OCI-LY7 (cell line): ENCODE measurements at regions not wholly inside any gene's neighbourhood (a gene's known extent, or its start where the extent isn't known, plus 50 kb on each side); places are given as distances from the start of the nearest gene placed in this dataset.

Source experiments
- EZH2phosphoT487 ChIP-seq: fragments of 200-600 bp; sonication (generic); IDR thresholded peaks from 2 replicates; pipeline ENCODE4 v1.6.1; 2018; ENCODE audit warnings: low read depth, borderline replicate concordance, mild to moderate bottlenecking, mixed run types, antibody characterized with exemption, low read length, moderate library complexity, mixed read lengths
- TF ChIP-seq, protein P1 (sequence below): fragments of 200-600 bp; sonication (generic); conservative IDR thresholded peaks from 2 replicates; pipeline ENCODE4 v1.5.1; 2014; ENCODE audit warnings: mild to moderate bottlenecking, antibody characterized with exemption, low read length, moderate library complexity, mixed read lengths

DNA sequence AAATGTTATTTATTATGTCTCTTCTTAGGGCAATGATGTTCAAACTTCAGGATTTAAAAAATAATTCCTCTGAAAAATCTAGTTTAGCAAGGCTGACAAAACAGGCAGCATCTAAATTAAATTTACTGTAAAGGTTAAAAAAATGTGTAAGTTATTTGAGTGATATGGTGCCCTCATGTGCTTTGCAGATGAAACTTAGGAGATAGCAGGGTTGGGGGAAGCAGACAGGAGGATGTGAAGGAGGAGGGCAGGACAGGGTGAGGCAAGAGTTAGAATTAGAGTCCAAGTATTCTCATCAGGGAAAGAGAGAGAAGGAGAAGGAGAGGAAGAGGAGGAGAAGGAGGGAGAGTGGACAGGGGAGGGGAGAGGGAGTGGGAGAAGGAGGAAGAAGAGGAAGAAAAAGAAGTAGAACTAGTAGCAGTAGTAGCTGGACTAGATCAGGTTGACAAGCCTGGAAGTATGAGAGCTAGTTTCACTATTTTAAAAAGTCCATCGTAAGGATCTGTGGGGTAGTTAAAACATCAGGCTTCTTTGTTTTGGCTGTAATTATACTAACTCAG is 141.2 kb upstream of the SESN3 start:
- TF ChIP-seq, protein P1, sequence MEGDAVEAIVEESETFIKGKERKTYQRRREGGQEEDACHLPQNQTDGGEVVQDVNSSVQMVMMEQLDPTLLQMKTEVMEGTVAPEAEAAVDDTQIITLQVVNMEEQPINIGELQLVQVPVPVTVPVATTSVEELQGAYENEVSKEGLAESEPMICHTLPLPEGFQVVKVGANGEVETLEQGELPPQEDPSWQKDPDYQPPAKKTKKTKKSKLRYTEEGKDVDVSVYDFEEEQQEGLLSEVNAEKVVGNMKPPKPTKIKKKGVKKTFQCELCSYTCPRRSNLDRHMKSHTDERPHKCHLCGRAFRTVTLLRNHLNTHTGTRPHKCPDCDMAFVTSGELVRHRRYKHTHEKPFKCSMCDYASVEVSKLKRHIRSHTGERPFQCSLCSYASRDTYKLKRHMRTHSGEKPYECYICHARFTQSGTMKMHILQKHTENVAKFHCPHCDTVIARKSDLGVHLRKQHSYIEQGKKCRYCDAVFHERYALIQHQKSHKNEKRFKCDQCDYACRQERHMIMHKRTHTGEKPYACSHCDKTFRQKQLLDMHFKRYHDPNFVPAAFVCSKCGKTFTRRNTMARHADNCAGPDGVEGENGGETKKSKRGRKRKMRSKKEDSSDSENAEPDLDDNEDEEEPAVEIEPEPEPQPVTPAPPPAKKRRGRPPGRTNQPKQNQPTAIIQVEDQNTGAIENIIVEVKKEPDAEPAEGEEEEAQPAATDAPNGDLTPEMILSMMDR = no peak
- TF ChIP-seq EZH2phosphoT487 = no peak
